Kidney capillary endothelial cell (primary cell): ENCODE measurements at regions not wholly inside any gene's neighbourhood (a gene's known extent, or its start where the extent isn't known, plus 50 kb on each side); places are given as distances from the start of the nearest gene placed in this dataset.
"Not testable (repeated sequence)": the region's sequence is repeated elsewhere in the genome, so short reads cannot be mapped to it uniquely, and the experiment has no call there.

ENCODE experiments used
- DNase-seq: peaks from one replicate; pipeline ENCODE4 v3.0.0-alpha.2; 2018; ENCODE audit warnings: low spot score

- not testable (repeated sequence) for DNase-seq
These were observed 180.8 kb upstream of the GALNT15 start for GRCh38 chr3:15993660-15994059.

- not testable (repeated sequence) for DNase-seq
These were observed 178.0 kb upstream of the GALNT15 start for GRCh38 chr3:15996496-15996895.

GRCh38 chr3:15997274-15997943 lies 177.1 kb upstream of the GALNT15 start:
- DNase-seq: no peak

GRCh38 chr3:15998911-15999310 lies 175.6 kb upstream of the GALNT15 start:
- DNase-seq: no peak

- DNase-seq: no peak
These were observed 169.7 kb upstream of the GALNT15 start for GRCh38 chr3:16004812-16005211.

GRCh38 chr3:16011376-16011775 lies 163.1 kb upstream of the GALNT15 start:
- DNase-seq: no peak

- DNase-seq: no peak
These were observed 162.4 kb upstream of the GALNT15 start for GRCh38 chr3:16012086-16012485.

- no peak for DNase-seq
These were observed 160.9 kb upstream of the GALNT15 start for GRCh38 chr3:16013568-16013967.

GRCh38 chr3:16021801-16022200 lies 152.7 kb upstream of the GALNT15 start:
- DNase-seq: not testable (repeated sequence)

- DNase-seq: not testable (repeated sequence)
These were observed 150.6 kb upstream of the GALNT15 start for GRCh38 chr3:16023881-16024280.

- no peak for DNase-seq
These were observed 149.9 kb upstream of the GALNT15 start for GRCh38 chr3:16024548-16024947.

- no peak for DNase-seq
These were observed 147.7 kb upstream of the GALNT15 start for GRCh38 chr3:16026753-16027152.

GRCh38 chr3:16028604-16029003 lies 145.9 kb upstream of the GALNT15 start:
- no peak for DNase-seq

- no peak for DNase-seq
These were observed 144.1 kb upstream of the GALNT15 start for GRCh38 chr3:16030342-16030741.

- no peak for DNase-seq
These were observed 143.0 kb upstream of the GALNT15 start for GRCh38 chr3:16031434-16031833.

GRCh38 chr3:16033889-16034687 lies 140.4 kb upstream of the GALNT15 start:
- DNase-seq: no peak

GRCh38 chr3:16040991-16041390 lies 133.5 kb upstream of the GALNT15 start:
- no peak for DNase-seq

GRCh38 chr3:16048435-16049318 lies 125.8 kb upstream of the GALNT15 start:
- peak; percentile 78 for DNase-seq

GRCh38 chr3:16050641-16051467 lies 123.6 kb upstream of the GALNT15 start:
- peak; percentile 81 for DNase-seq

GRCh38 chr3:16051691-16052090 lies 122.8 kb upstream of the GALNT15 start:
- DNase-seq: no peak

- DNase-seq: no peak
These were observed 121.5 kb upstream of the GALNT15 start for GRCh38 chr3:16052964-16053363.

- no peak for DNase-seq
These were observed 120.7 kb upstream of the GALNT15 start for GRCh38 chr3:16053794-16054193.
